Astrocyte of the cerebellum (primary cell): ENCODE measurements at regions not wholly inside any gene's neighbourhood (a gene's known extent, or its start where the extent isn't known, plus 50 kb on each side); places are given as distances from the start of the nearest gene placed in this dataset.

ENCODE experiments used
- DNase-seq: peaks from one replicate; pipeline ENCODE4 v3.0.0-alpha.2; 2011; ENCODE audit warnings: low read depth
- H3K4me3 ChIP-seq: 2 replicates; pipeline ENCODE4 v1.5.1; 2011; ENCODE audit warnings: mild to moderate bottlenecking, low read depth, low read length, moderate library complexity
- CTCF ChIP-seq: IDR thresholded peaks from 2 replicates; pipeline ENCODE4 v1.5.1; 2012; ENCODE audit warnings: low read length, low read depth, moderate library complexity, mild to moderate bottlenecking; ENCODE audit errors: missing control alignments
- in situ Hi-C: cut with HindIII; loops from 2 replicates; pipeline ENCODE4 v1.10.0; 2017; ENCODE audit warnings: low sequenced_read_pairs

DNA sequence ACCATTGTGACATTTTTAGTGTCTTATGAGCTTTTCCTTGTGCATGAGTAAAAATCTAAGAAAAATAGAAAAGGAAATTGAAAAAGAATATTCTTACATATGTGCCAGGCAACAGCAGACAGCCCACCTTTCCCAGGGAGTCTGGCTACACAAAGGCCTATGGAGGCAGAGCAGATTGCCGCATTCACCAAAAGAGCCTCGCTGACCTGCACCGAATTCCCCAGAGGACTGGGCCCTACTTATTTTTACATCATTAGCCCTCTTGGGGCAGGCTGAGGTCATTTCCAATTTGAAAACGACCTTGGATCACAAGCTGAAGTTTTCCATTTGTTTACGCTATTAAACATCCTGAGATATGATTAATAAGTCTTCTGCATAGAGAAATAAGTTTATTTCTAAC, 66.2 kb upstream of the WDR41 start:
- in situ Hi-C loops, result no loop called here
- no peak overlapping the region for H3K4me3 ChIP-seq
- no peak for DNase-seq
- TF ChIP-seq CTCF, result no peak

GRCh38 chr5:77550406-77550805, 58.3 kb upstream of the WDR41 start:
- DNase-seq, result peak; percentile 47
- no peak overlapping the region for H3K4me3 ChIP-seq
- no peak for TF ChIP-seq CTCF
- in situ Hi-C loops, result no loop called here

DNA sequence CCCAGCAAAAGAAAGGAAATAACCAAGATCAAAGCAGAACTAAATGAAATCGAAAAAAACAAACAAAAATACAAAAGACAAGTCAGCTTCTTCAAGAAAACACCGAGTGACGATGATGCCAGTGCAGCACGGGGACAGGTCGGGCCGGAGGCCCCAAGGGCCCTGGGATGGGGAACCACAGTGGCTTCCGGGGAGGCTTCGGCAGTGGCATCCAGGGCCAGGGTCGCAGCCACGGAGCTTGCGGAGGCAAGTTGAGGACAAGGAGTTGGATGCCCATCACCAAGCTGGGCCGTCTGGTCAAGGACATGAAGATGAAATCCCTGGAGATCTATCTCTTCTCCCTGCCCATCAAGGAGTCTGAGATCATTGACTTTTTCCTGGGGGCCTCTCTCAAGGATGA, 53.2 kb upstream of the WDR41 start:
- H3K4me3 ChIP-seq, result no peak overlapping the region
- no peak for DNase-seq
- no peak for TF ChIP-seq CTCF
- in situ Hi-C loops, result no loop called here
